Tibial nerve (tissue), 4 donors: ENCODE measurements at regions not wholly inside any gene's neighbourhood (a gene's known extent, or its start where the extent isn't known, plus 50 kb on each side); places are given as distances from the start of the nearest gene placed in this dataset.
A peak's percentile ranks its signal among the peaks of the same experiment; 100 is the strongest.

Experiments
- DNase-seq, 2 donors: peaks; one replicate each; pipeline ENCODE4 v3.0.0-alpha.2; 2019; ENCODE audit warnings: low spot score in 2 of 2
- H3K27ac ChIP-seq, 4 donors: fragments of 200-600 bp; sonication (generic) in 3 of 4; one replicate each; pipeline ENCODE4 v1.5.1; 2017 to 2019; ENCODE audit warnings: mild to moderate bottlenecking in 1 of 4
- H3K27me3 ChIP-seq, 2 donors: fragments of 200-600 bp; sonication (generic) in 1 of 2; one replicate each; pipeline versions ENCODE4 v1.5.1 to v1.6.0; 2017 to 2019
- H3K36me3 ChIP-seq, 3 donors: fragments of 200-600 bp; sonication (generic); one replicate each; pipeline ENCODE4 v1.5.1; 2018 to 2019
- H3K4me1 ChIP-seq, 4 donors: fragments of 200-600 bp; sonication (generic) in 3 of 4; one replicate each; pipeline ENCODE4 v1.5.1; 2017 to 2019
- H3K4me3 ChIP-seq, 4 donors: fragments of 200-600 bp; sonication (generic) in 3 of 4; one replicate each; pipeline ENCODE4 v1.5.1; 2017 to 2019; ENCODE audit warnings: mild to moderate bottlenecking in 1 of 4, moderate library complexity in 1 of 4
- H3K9me3 ChIP-seq, 4 donors: fragments of 200-600 bp; sonication (generic) in 3 of 4; one replicate each; pipeline ENCODE4 v1.5.1; 2017 to 2019
- CTCF ChIP-seq, 5 experiments: fragments of 200-600 bp in 3 of 5; fragments of 450-650 bp in 2 of 5; sonication (generic) in 3 of 5; IDR thresholded peaks; one replicate each; pipeline ENCODE4 v1.5.1; 2016 to 2019; ENCODE audit warnings: antibody characterized with exemption in 5 of 5, mild to moderate bottlenecking in 3 of 5, moderate library complexity in 2 of 5
- EP300 ChIP-seq, 2 donors: sonication (generic); formaldehyde crosslinking; IDR thresholded peaks; one replicate each; pipeline ENCODE4 v1.6.1; 2017; ENCODE audit warnings: antibody characterized with exemption in 2 of 2, mild to moderate bottlenecking in 1 of 2
- POLR2A ChIP-seq, 2 donors: fragments of 450-650 bp; IDR thresholded peaks; one replicate each; pipeline ENCODE4 v1.6.1; 2017; ENCODE audit warnings: antibody characterized with exemption in 2 of 2, mild to moderate bottlenecking in 2 of 2, moderate library complexity in 2 of 2
- WGBS, 2 donors: methylation state at CpG; one replicate each; pipeline ENCODE4 v1.1.5; 2018; 5-methylcytosine and 5-hydroxymethylcytosine counted together

DNA sequence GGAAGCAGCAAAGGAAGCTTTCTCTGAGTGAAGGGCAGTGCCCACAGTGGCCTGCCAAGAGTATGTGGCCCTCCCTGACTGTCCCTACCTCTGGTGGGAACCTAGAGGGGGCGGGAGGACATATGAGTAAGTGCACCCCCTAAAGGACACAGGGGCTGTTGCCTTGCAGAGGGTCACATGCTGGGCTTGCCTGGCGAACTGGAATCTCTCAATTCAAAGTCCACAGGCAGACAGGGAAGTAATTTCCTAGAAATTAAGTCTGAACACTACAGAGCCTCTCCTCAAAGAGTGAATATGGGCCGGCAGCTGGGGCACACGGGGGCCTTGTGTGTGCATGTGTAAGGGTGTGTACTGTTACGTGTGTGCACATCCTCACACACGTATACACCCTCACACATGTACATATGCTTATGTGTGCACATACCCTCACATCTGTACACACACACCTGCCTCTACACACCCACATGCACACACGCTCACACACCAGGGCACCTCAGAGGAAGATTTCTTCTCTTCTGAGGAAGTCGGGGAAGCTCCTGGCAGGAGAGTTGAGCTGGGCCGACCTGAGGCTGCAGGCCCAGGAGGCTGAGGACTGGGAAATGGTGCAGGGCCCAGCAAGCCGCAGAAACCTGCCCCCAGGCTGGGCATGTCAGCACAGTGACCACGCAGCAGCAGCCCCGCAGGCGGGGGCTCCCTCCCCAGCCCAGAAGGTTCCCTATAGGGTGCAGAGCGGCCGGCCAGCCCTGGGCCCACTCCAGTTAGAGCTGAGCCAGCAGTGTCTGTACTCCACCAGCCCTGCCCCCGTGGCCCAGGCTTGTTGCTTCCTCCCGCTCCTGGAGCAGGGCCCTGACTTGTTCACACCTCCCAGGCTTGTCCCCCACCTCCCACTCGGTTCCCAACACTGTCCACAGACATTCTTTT, 77.4 kb upstream of the TAF1B start:
- Histone ChIP-seq H3K27ac (no peak overlapping the region), H3K9me3 (no peaks in the 10 kb centered on the region), H3K4me3 (no peak overlapping the region), H3K4me1 (peaks cover 0 to 22% (median 10%) of the 10 kb centered on the region in 4 donors), H3K27me3 (no peaks in the 10 kb centered on the region), H3K36me3 (no peaks in the 10 kb centered on the region)
- DNase-seq: no peak
- WGBS, 2 donors: 68 to 77% methylated on average over 14 to 18 of the region's 18 CpGs
- TF ChIP-seq EP300 (IDR thresholded peaks at IDR 0.05) (no peak), CTCF (IDR thresholded peaks at IDR 0.05) (no peak), POLR2A (IDR thresholded peaks at IDR 0.05) (no peak)

DNA sequence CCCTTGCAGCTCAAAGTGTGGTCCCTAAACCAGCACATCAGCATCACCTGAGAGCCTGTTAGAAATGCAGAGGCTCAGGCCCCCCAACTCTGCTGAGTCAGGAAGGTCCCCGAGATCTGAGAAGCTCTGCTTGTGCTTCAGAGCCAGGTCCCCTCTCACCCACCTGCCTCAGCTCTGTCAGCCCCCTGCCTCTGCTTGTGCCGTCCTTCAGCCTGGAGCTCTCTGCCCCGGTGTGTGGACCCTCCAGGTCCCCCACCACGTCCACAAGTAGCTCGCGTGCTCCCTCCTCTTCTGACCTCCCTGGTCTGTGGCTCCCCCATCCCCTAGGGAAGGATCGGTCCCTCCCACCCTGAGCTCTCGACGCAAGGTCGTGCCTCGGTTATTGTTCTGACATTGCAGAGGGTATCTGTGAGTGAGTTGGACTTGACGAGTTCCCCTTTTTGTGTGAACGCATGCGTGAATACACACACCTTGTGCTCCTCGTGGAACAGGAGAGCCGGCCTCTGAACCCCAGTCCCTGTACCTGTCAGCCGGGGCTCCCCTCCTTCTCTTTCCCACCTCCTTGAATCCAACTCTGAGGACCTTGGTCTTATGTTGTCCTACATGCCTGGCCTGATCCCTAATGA, 75.5 kb upstream of the TAF1B start:
- TF ChIP-seq CTCF (IDR thresholded peaks at IDR 0.05): no peak
- no peak for TF ChIP-seq POLR2A (IDR thresholded peaks at IDR 0.05)
- TF ChIP-seq EP300 (IDR thresholded peaks at IDR 0.05): no peak
- peaks cover 0 to 35% (median 18%) of the 10 kb centered on the region in 4 donors for H3K4me1 ChIP-seq
- H3K9me3 ChIP-seq: no peaks in the 10 kb centered on the region
- WGBS, 2 donors: 87 to 93% methylated on average over 16 to 17 of the region's 17 CpGs
- H3K4me3 ChIP-seq: no peak overlapping the region
- DNase-seq: no peak
- H3K36me3 ChIP-seq: no peaks in the 10 kb centered on the region
- no peak overlapping the region for H3K27ac ChIP-seq
- H3K27me3 ChIP-seq: no peaks in the 10 kb centered on the region

DNA sequence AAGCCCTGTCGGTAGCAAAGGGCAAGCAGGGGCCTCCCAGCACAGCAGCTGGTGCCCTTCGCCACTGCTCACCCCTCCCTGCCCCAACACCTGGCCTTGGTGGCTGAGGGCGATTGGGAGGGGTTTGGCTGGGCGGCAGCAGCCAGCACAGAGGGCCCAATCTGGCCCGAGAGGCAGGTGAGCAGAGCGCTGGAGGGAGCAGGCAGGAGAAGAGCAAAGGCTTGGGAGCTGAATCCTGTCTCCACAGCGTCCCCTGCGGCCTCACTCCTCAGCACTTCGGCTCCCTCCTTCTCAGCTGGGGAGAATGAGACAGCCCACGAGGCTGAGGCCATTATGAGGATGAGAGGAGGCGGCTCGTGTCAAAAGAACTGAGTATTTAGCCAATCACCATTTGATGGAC, 74.9 kb upstream of the TAF1B start:
- Histone ChIP-seq H3K4me1 (peaks cover 0 to 39% (median 18%) of the 10 kb centered on the region in 4 donors), H3K27me3 (no peaks in the 10 kb centered on the region), H3K27ac (no peak overlapping the region), H3K4me3 (no peak overlapping the region), H3K9me3 (no peaks in the 10 kb centered on the region), H3K36me3 (no peaks in the 10 kb centered on the region)
- TF ChIP-seq CTCF (IDR thresholded peaks at IDR 0.05) (peak in 2 of 5 experiments; percentile 18 to 30), POLR2A (IDR thresholded peaks at IDR 0.05) (no peak)
- 65 to 75% methylated on average over 12 of the region's 12 CpGs for WGBS, 2 donors
- DNase-seq: peak in 1 of 2 donors; percentile 5

DNA sequence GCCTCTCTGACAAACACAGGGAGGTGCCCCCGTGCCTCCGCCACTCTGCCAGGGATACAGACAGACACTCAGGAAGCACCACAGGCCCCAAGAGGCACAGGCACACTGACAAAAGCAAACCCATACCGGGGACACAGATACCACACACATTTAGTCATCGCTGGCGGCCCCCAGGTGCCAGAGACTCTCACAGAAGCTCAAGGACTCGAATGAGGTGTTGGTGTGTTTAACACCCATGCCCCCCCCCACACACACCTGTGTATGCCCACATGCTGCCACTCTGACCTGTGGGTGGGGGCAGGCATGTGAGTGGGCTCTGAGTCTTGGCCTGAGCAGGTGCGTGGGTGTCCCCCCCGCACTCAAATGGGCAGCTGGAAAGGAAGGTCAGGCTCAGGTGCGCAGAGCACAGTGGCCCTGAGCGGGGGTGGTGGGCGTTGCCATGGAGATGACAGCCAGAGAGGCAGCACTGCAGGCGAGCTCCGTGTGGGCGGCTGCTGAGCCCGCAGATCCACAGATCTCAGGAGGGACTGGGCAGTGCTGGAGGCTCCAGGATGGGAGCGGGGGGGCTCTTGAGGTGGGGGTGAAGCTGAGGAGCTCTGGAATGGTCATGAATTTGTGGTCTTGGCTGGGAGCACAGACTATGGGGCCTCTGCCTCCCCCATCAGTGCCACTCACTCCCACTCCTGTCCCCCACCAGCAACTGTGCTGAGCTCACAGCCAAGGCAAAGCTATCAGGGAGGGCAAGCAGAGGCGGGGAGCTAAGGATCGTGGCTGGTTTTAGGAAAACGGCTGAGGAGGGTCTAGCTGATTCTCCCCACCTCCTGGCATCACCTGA, 73.9 kb upstream of the TAF1B start:
- H3K4me1 ChIP-seq: peaks cover 0 to 46% (median 20%) of the 10 kb centered on the region in 4 donors
- H3K36me3 ChIP-seq: no peaks in the 10 kb centered on the region
- H3K27ac ChIP-seq: peak overlapping the region in 1 of 4 donors; percentile 68
- no peak for TF ChIP-seq POLR2A (IDR thresholded peaks at IDR 0.05)
- TF ChIP-seq EP300 (IDR thresholded peaks at IDR 0.05): no peak
- no peak for TF ChIP-seq CTCF (IDR thresholded peaks at IDR 0.05)
- 58 to 73% methylated on average over 12 to 17 of the region's 19 CpGs for WGBS, 2 donors
- no peak overlapping the region for H3K4me3 ChIP-seq
- peak in 1 of 2 donors; percentile 10 for DNase-seq
- no peaks in the 10 kb centered on the region for H3K9me3 ChIP-seq
- H3K27me3 ChIP-seq: no peaks in the 10 kb centered on the region
